ENCODE measurements at regions not wholly inside any gene's neighbourhood (a gene's known extent, or its start where the extent isn't known, plus 50 kb on each side); places are given as distances from the start of the nearest gene placed in this dataset.

- WGBS, 2 donors = 80 to 85% methylated on average over 25 of the region's 25 CpGs
- Histone ChIP-seq H3K27me3 (ENCODE audit: control insufficient read depth in 3 of 3, insufficient read depth in 3 of 3, low read length in 2 of 3) (no peaks in the 10 kb centered on the region), H3K9ac (ENCODE audit: insufficient read depth in 1 of 2, low read length in 2 of 2) (no peak overlapping the region), H3K4me3 (no peak overlapping the region), H3K36me3 (ENCODE audit: control insufficient read depth in 4 of 4, insufficient read depth in 4 of 4, low read length in 4 of 4) (no peaks in the 10 kb centered on the region), H3K27ac (ENCODE audit: low read depth in 1 of 2, low read length in 1 of 2) (no peak overlapping the region), H3K9me3 (ENCODE audit: control insufficient read depth in 4 of 4, insufficient read depth in 3 of 4, low read length in 3 of 4) (no peaks in the 10 kb centered on the region), H3K4me1 (ENCODE audit: control insufficient read depth in 5 of 5, insufficient read depth in 5 of 5, low read length in 5 of 5) (peaks cover 0 to 9% (median 4%) of the 10 kb centered on the region in 5 donors)
- no peak for DNase-seq
- no peak for TF ChIP-seq CTCF (IDR thresholded peaks at IDR 0.05; ENCODE audit: control extremely low read depth, extremely low read depth)
- no peak for ATAC-seq (ENCODE audit: insufficient read depth, low FRiP score)
Observed at GRCh38 chr2:240324312-240325015, 111.0 kb upstream of the GPC1 start.

- H3K36me3 ChIP-seq (ENCODE audit: control insufficient read depth in 4 of 4, insufficient read depth in 4 of 4, low read length in 4 of 4) = no peaks in the 10 kb centered on the region
- H3K9me3 ChIP-seq (ENCODE audit: control insufficient read depth in 4 of 4, insufficient read depth in 3 of 4, low read length in 3 of 4) = no peaks in the 10 kb centered on the region
- DNase-seq (peak in 1 of 3 donors; percentile 19), ATAC-seq (ENCODE audit: insufficient read depth, low FRiP score) (no peak)
- peaks cover 0 to 6% (median 4%) of the 10 kb centered on the region in 5 donors for H3K4me1 ChIP-seq (ENCODE audit: control insufficient read depth in 5 of 5, insufficient read depth in 5 of 5, low read length in 5 of 5)
- H3K9ac ChIP-seq (ENCODE audit: insufficient read depth in 1 of 2, low read length in 2 of 2) = no peak overlapping the region
- no peak overlapping the region for H3K27ac ChIP-seq (ENCODE audit: low read depth in 1 of 2, low read length in 1 of 2)
- no peaks in the 10 kb centered on the region for H3K27me3 ChIP-seq (ENCODE audit: control insufficient read depth in 3 of 3, insufficient read depth in 3 of 3, low read length in 2 of 3)
- 69 to 81% methylated on average over 25 of the region's 25 CpGs for WGBS, 2 donors
- TF ChIP-seq CTCF (IDR thresholded peaks at IDR 0.05; ENCODE audit: control extremely low read depth, extremely low read depth) = no peak
- H3K4me3 ChIP-seq = no peak overlapping the region
Observed at GRCh38 chr2:240325016-240326007, 110.2 kb upstream of the GPC1 start.

- Histone ChIP-seq H3K4me1 (ENCODE audit: control insufficient read depth in 5 of 5, insufficient read depth in 5 of 5, low read length in 5 of 5) (peaks cover 0 to 6% (median 4%) of the 10 kb centered on the region in 5 donors), H3K4me3 (no peak overlapping the region), H3K27me3 (ENCODE audit: control insufficient read depth in 3 of 3, insufficient read depth in 3 of 3, low read length in 2 of 3) (no peaks in the 10 kb centered on the region), H3K36me3 (ENCODE audit: control insufficient read depth in 4 of 4, insufficient read depth in 4 of 4, low read length in 4 of 4) (no peaks in the 10 kb centered on the region), H3K9ac (ENCODE audit: insufficient read depth in 1 of 2, low read length in 2 of 2) (no peak overlapping the region), H3K27ac (ENCODE audit: low read depth in 1 of 2, low read length in 1 of 2) (no peak overlapping the region), H3K9me3 (ENCODE audit: control insufficient read depth in 4 of 4, insufficient read depth in 3 of 4, low read length in 3 of 4) (peaks cover 0 to 2% (median under 1%) of the 10 kb centered on the region in 4 donors)
- no peak for DNase-seq
- WGBS, 2 donors = 42 to 56% methylated on average over 4 of the region's 4 CpGs
- TF ChIP-seq CTCF (IDR thresholded peaks at IDR 0.05; ENCODE audit: control extremely low read depth, extremely low read depth) = no peak
- ATAC-seq (ENCODE audit: insufficient read depth, low FRiP score) = no peak
Observed at GRCh38 chr2:240326246-240326645, 109.2 kb upstream of the GPC1 start.

Measured in lung (tissue), 11 donors.